Liver (tissue), 8 donors: ENCODE measurements at regions not wholly inside any gene's neighbourhood (a gene's known extent, or its start where the extent isn't known, plus 50 kb on each side); places are given as distances from the start of the nearest gene placed in this dataset.

Experiments used
- DNase-seq: peaks from one replicate; pipeline ENCODE4 v3.0.0-alpha.2; 2017; ENCODE audit warnings: low spot score
- H3K27ac ChIP-seq, 2 donors: one replicate each; pipeline ENCODE4 v1.7.0; 2013; ENCODE audit warnings: inconsistent platforms in 2 of 2, low read length in 2 of 2, control low read depth in 1 of 2, low read depth in 1 of 2, mild to moderate bottlenecking in 1 of 2
- H3K27me3 ChIP-seq, 4 donors: one replicate each; pipeline versions ENCODE4 v1.6.1 to v1.7.0; 2013; ENCODE audit warnings: low read length in 3 of 4, inconsistent platforms in 1 of 4, mild to moderate bottlenecking in 1 of 4, moderate library complexity in 1 of 4; ENCODE audit not compliant: control insufficient read depth in 4 of 4, insufficient read depth in 4 of 4
- H3K36me3 ChIP-seq, 4 donors: one replicate each; pipeline versions ENCODE4 v1.6.1 to v1.7.0; 2013; ENCODE audit warnings: low read length in 3 of 4, mild to moderate bottlenecking in 3 of 4, low read depth in 1 of 4, moderate library complexity in 1 of 4; ENCODE audit not compliant: control insufficient read depth in 4 of 4, insufficient read depth in 3 of 4
- H3K4me1 ChIP-seq, 4 donors: one replicate each; pipeline versions ENCODE4 v1.6.1 to v1.7.0; 2013; ENCODE audit warnings: low read length in 3 of 4, mild to moderate bottlenecking in 3 of 4, moderate library complexity in 1 of 4; ENCODE audit not compliant: control insufficient read depth in 4 of 4, insufficient read depth in 4 of 4
- H3K4me3 ChIP-seq, 3 donors: one replicate each; pipeline versions ENCODE4 v1.6.1 to v1.7.0; 2013; ENCODE audit warnings: low read length in 3 of 3, control low read depth in 1 of 3, low read depth in 1 of 3, mild to moderate bottlenecking in 1 of 3
- H3K9ac ChIP-seq, 2 donors: one replicate each; pipeline ENCODE4 v1.7.0; 2013; ENCODE audit warnings: low read length in 2 of 2, mild to moderate bottlenecking in 2 of 2, moderate library complexity in 2 of 2, control low read depth in 1 of 2, low read depth in 1 of 2
- H3K9me3 ChIP-seq, 4 donors: one replicate each; pipeline versions ENCODE4 v1.6.1 to v1.7.0; 2013; ENCODE audit warnings: low read length in 3 of 4; ENCODE audit not compliant: control insufficient read depth in 4 of 4
- EGR1 ChIP-seq, 2 donors: IDR thresholded peaks; 2 replicates each; pipeline ENCODE4 v1.6.1; 2016 to 2018; ENCODE audit warnings: antibody characterized with exemption in 2 of 2, low read depth in 2 of 2
- FOXA1 ChIP-seq: IDR thresholded peaks from 2 replicates; pipeline ENCODE4 v1.6.1; 2016; ENCODE audit warnings: antibody characterized with exemption
- FOXA2 ChIP-seq: IDR thresholded peaks from 2 replicates; pipeline ENCODE4 v1.6.1; 2016; ENCODE audit warnings: antibody characterized with exemption
- GABPA ChIP-seq, 2 donors: IDR thresholded peaks in 1 of 2; conservative IDR thresholded peaks in 1 of 2; 2 replicates each; pipeline ENCODE4 v1.6.1; 2016; ENCODE audit warnings: antibody characterized with exemption in 2 of 2, mild to moderate bottlenecking in 1 of 2, moderate library complexity in 1 of 2
- HNF4A ChIP-seq, 2 donors: conservative IDR thresholded peaks; 2 replicates each; pipeline ENCODE4 v1.6.1; 2016; ENCODE audit warnings: antibody characterized with exemption in 2 of 2, mild to moderate bottlenecking in 2 of 2
- HNF4G ChIP-seq: IDR thresholded peaks from 2 replicates; pipeline ENCODE4 v1.6.1; 2016; ENCODE audit warnings: antibody characterized with exemption
- JUND ChIP-seq, 2 donors: IDR thresholded peaks; 2 replicates each; pipeline ENCODE4 v1.6.1; 2016; ENCODE audit warnings: antibody characterized with exemption in 2 of 2
- NR2F2 ChIP-seq: IDR thresholded peaks from 2 replicates; pipeline ENCODE4 v1.6.1; 2016; ENCODE audit warnings: antibody characterized with exemption
- RAD21 ChIP-seq, 2 donors: IDR thresholded peaks; 2 replicates each; pipeline ENCODE4 v1.6.1; 2016; ENCODE audit warnings: antibody characterized with exemption in 2 of 2, mild to moderate bottlenecking in 2 of 2
- SP1 ChIP-seq: IDR thresholded peaks from 2 replicates; pipeline ENCODE4 v1.6.1; 2018; ENCODE audit warnings: antibody characterized with exemption, mild to moderate bottlenecking
- TAF1 ChIP-seq: conservative IDR thresholded peaks from 2 replicates; pipeline ENCODE4 v1.6.1; 2016; ENCODE audit warnings: antibody characterized with exemption, mild to moderate bottlenecking
- YY1 ChIP-seq: IDR thresholded peaks from 2 replicates; pipeline ENCODE4 v1.6.1; 2016; ENCODE audit warnings: antibody characterized with exemption, mild to moderate bottlenecking
- WGBS: extraction: QIAGEN DNeasy Blood & Tissue Kit; methylation state at CpG from one replicate; pipeline ENCODE4 v1.1.7; 2013; 5-methylcytosine and 5-hydroxymethylcytosine counted together
- TF ChIP-seq, protein P1 (sequence below): IDR thresholded peaks from 2 replicates; pipeline ENCODE4 v1.6.1; 2016; ENCODE audit warnings: antibody characterized with exemption, mild to moderate bottlenecking
- TF ChIP-seq, protein P2 (sequence below): IDR thresholded peaks from 2 replicates; pipeline ENCODE4 v1.6.1; 2016; ENCODE audit warnings: antibody characterized with exemption
- TF ChIP-seq, protein P3 (sequence below): IDR thresholded peaks from 2 replicates; pipeline ENCODE4 v1.6.1; 2016; ENCODE audit warnings: antibody characterized with exemption
- TF ChIP-seq, protein P4 (sequence below): IDR thresholded peaks from 2 replicates; pipeline ENCODE4 v1.6.1; 2016; ENCODE audit warnings: antibody characterized with exemption
- TF ChIP-seq, protein P5 (sequence below): fragments of 150-350 bp; IDR thresholded peaks from 2 replicates; pipeline ENCODE4 v1.5.1; 2017; ENCODE audit warnings: improper control_type of control experiment, low read depth, low read length; ENCODE audit not compliant: missing input control
- donor health status: healthy.
- donor health status: healthy.
- donor health status: healthy.
- donor health status: healthy.
- donor health status: healthy.

DNA sequence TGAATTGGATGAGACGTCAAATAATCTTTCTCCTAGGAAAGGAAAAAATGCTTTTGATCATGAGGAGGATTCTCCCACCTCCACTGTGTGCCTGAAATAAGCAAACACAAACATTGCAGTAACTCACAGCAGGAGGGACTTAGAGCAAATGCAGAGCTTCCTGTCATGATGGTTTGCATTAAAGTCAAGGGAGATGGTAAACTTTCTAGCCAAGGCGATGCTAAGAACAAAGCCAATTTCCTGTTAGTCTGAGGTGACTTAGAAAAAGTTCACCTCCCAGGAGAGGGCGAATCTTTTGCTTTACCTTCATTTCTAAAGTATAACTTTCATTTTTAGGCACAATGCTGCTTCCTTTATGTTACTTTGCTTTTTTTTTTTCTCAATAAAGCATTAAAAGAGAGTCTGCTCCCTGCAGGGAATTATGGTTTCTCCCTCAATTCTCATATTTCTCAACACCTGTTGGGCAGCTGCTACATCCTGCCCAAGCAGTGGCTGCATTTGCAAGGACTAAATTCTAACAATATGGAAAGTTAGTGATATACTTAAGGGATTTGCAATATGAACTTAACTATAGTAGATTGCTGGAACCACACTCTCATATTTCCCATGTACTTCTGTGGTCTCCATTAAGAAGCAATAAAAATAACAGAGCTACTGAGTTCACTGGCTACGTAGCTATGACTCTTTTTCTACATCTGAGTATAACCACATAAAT is 175.6 kb downstream of the PCTP start:
- Histone ChIP-seq H3K27me3 (no peaks in the 10 kb centered on the region), H3K27ac (no peak overlapping the region), H3K4me3 (no peak overlapping the region), H3K9ac (no peak overlapping the region), H3K36me3 (no peaks in the 10 kb centered on the region), H3K4me1 (no peaks in the 10 kb centered on the region), H3K9me3 (no peaks in the 10 kb centered on the region)
- no peak for DNase-seq
- TF ChIP-seq RAD21 (IDR thresholded peaks at IDR 0.05) (no peak), TAF1 (no peak), GABPA (IDR thresholded peaks at IDR 0.05 in 1 of 2, conservative IDR thresholded peaks at IDR 0.05 in 1 of 2) (no peak), JUND (IDR thresholded peaks at IDR 0.05) (no peak), FOXA1 (no peak), FOXA2 (no peak), HNF4G (no peak), SP1 (no peak), YY1 (no peak), NR2F2 (no peak), EGR1 (IDR thresholded peaks at IDR 0.05; ENCODE audit: low read depth in 2 of 2) (no peak), HNF4A (conservative IDR thresholded peaks at IDR 0.05) (no peak)
- TF ChIP-seq, protein P1, sequence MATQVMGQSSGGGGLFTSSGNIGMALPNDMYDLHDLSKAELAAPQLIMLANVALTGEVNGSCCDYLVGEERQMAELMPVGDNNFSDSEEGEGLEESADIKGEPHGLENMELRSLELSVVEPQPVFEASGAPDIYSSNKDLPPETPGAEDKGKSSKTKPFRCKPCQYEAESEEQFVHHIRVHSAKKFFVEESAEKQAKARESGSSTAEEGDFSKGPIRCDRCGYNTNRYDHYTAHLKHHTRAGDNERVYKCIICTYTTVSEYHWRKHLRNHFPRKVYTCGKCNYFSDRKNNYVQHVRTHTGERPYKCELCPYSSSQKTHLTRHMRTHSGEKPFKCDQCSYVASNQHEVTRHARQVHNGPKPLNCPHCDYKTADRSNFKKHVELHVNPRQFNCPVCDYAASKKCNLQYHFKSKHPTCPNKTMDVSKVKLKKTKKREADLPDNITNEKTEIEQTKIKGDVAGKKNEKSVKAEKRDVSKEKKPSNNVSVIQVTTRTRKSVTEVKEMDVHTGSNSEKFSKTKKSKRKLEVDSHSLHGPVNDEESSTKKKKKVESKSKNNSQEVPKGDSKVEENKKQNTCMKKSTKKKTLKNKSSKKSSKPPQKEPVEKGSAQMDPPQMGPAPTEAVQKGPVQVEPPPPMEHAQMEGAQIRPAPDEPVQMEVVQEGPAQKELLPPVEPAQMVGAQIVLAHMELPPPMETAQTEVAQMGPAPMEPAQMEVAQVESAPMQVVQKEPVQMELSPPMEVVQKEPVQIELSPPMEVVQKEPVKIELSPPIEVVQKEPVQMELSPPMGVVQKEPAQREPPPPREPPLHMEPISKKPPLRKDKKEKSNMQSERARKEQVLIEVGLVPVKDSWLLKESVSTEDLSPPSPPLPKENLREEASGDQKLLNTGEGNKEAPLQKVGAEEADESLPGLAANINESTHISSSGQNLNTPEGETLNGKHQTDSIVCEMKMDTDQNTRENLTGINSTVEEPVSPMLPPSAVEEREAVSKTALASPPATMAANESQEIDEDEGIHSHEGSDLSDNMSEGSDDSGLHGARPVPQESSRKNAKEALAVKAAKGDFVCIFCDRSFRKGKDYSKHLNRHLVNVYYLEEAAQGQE: no peak
- TF ChIP-seq, protein P2, sequence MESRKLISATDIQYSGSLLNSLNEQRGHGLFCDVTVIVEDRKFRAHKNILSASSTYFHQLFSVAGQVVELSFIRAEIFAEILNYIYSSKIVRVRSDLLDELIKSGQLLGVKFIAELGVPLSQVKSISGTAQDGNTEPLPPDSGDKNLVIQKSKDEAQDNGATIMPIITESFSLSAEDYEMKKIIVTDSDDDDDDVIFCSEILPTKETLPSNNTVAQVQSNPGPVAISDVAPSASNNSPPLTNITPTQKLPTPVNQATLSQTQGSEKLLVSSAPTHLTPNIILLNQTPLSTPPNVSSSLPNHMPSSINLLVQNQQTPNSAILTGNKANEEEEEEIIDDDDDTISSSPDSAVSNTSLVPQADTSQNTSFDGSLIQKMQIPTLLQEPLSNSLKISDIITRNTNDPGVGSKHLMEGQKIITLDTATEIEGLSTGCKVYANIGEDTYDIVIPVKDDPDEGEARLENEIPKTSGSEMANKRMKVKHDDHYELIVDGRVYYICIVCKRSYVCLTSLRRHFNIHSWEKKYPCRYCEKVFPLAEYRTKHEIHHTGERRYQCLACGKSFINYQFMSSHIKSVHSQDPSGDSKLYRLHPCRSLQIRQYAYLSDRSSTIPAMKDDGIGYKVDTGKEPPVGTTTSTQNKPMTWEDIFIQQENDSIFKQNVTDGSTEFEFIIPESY: no peak
- TF ChIP-seq, protein P3, sequence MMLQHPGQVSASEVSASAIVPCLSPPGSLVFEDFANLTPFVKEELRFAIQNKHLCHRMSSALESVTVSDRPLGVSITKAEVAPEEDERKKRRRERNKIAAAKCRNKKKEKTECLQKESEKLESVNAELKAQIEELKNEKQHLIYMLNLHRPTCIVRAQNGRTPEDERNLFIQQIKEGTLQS: no peak
- TF ChIP-seq, protein P4, sequence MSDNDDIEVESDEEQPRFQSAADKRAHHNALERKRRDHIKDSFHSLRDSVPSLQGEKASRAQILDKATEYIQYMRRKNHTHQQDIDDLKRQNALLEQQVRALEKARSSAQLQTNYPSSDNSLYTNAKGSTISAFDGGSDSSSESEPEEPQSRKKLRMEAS: no peak
- TF ChIP-seq, protein P5, sequence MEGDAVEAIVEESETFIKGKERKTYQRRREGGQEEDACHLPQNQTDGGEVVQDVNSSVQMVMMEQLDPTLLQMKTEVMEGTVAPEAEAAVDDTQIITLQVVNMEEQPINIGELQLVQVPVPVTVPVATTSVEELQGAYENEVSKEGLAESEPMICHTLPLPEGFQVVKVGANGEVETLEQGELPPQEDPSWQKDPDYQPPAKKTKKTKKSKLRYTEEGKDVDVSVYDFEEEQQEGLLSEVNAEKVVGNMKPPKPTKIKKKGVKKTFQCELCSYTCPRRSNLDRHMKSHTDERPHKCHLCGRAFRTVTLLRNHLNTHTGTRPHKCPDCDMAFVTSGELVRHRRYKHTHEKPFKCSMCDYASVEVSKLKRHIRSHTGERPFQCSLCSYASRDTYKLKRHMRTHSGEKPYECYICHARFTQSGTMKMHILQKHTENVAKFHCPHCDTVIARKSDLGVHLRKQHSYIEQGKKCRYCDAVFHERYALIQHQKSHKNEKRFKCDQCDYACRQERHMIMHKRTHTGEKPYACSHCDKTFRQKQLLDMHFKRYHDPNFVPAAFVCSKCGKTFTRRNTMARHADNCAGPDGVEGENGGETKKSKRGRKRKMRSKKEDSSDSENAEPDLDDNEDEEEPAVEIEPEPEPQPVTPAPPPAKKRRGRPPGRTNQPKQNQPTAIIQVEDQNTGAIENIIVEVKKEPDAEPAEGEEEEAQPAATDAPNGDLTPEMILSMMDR: no peak
- 44% methylated on average over 4 of the region's 4 CpGs for whole genome bisulfite sequencing
